ENCODE measurements at regions not wholly inside any gene's neighbourhood (a gene's known extent, or its start where the extent isn't known, plus 50 kb on each side); places are given as distances from the start of the nearest gene placed in this dataset.

- H3K36me3 ChIP-seq, result no peaks in the 10 kb centered on the region
- no peak for TF ChIP-seq CTCF (IDR thresholded peaks at IDR 0.05)
- TF ChIP-seq POLR2A (IDR thresholded peaks at IDR 0.05), result no peak
- intact Hi-C loops (cut with DNase I), result no loop called here
- WGBS, 4 donors, result 64 to 67% (median 65%) methylated on average over 11 to 12 of the region's 12 CpGs
- no peaks in the 10 kb centered on the region for H3K4me1 ChIP-seq
- H3K4me3 ChIP-seq, result no peak overlapping the region
- no peak for DNase-seq
- no peaks in the 10 kb centered on the region for H3K27me3 ChIP-seq
- no peak for ATAC-seq
- no peak overlapping the region for H3K27ac ChIP-seq
- peaks cover 0 to 7% (median 0%) of the 10 kb centered on the region in 12 donors for H3K9me3 ChIP-seq
Measured at GRCh38 chr16:26295625-26296304, 604.0 kb downstream of the HS3ST4 start.

DNA sequence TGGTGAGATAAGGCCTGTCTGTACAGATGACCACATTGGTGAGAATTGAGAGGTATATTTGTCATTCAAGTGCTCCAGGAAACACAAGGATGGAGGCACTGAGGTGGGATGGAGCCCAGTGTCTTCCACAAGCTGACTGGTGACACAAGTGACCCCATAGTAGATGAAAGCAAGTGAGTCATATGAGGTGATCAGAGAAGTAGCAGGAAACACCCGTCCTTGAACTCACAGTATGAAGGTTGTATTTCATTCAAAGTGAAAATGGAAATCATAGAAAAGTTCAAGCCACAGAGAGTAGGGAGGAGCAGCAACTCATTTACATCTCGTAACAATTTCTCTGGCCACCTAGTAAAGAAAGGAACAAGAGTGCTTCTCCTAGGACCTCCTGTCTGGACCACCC lies 609.8 kb downstream of the HS3ST4 start:
- DNase-seq (no peak), ATAC-seq (no peak)
- TF ChIP-seq CTCF (IDR thresholded peaks at IDR 0.05), result no peak
- TF ChIP-seq POLR2A (IDR thresholded peaks at IDR 0.05), result no peak
- intact Hi-C loops (cut with DNase I), result no loop called here
- Histone ChIP-seq H3K27me3 (no peaks in the 10 kb centered on the region), H3K36me3 (no peaks in the 10 kb centered on the region), H3K4me1 (no peaks in the 10 kb centered on the region), H3K4me3 (no peak overlapping the region), H3K9me3 (peaks cover 0 to 7% (median 0%) of the 10 kb centered on the region in 12 donors), H3K27ac (no peak overlapping the region)
- 67 to 73% (median 71%) methylated on average over 2 of the region's 2 CpGs for WGBS, 4 donors

- DNase-seq, result no peak
- WGBS, 4 donors, result 64 to 68% (median 66%) methylated on average over 11 to 12 of the region's 12 CpGs
- Histone ChIP-seq H3K9me3 (no peaks in the 10 kb centered on the region), H3K36me3 (no peaks in the 10 kb centered on the region), H3K4me1 (no peaks in the 10 kb centered on the region), H3K27me3 (peaks cover 0 to 5% (median 0%) of the 10 kb centered on the region in 9 donors), H3K4me3 (no peak overlapping the region), H3K27ac (no peak overlapping the region)
- no peak for ATAC-seq
- TF ChIP-seq POLR2A (IDR thresholded peaks at IDR 0.05), result no peak
- intact Hi-C loops (cut with DNase I), result no loop called here
Measured at GRCh38 chr16:26316683-26317464, 625.1 kb downstream of the HS3ST4 start.

DNA sequence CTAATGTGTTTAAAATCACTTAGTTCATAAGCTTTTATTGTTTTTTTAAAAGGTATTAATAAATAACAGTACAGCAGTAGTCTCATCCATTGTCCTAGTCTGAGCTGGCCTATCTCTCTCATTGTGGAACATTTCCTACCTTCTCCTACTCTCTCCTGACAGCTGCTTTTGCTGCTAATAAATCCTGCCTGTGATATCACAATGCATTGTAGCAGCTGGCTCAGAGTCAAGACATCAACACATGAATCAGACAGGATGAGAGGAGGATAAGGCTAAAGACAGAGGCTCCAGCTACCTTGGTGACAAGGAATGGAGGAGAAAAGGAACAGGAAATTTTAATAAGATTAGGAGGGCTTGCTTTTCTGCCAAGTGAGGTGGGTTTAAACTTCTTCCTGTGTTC lies 626.1 kb downstream of the HS3ST4 start:
- Histone ChIP-seq H3K4me1 (no peaks in the 10 kb centered on the region), H3K27ac (no peak overlapping the region), H3K4me3 (no peak overlapping the region), H3K36me3 (no peaks in the 10 kb centered on the region), H3K27me3 (peaks cover 0 to 5% (median 0%) of the 10 kb centered on the region in 9 donors), H3K9me3 (no peaks in the 10 kb centered on the region)
- no peak for TF ChIP-seq CTCF (IDR thresholded peaks at IDR 0.05)
- no peak for TF ChIP-seq POLR2A (IDR thresholded peaks at IDR 0.05)
- intact Hi-C loops (cut with DNase I), result no loop called here
- DNase-seq (no peak), ATAC-seq (no peak)

Measured in heart left ventricle (tissue), 16 donors.